SK-N-SH treated with all-trans-retinoic acid at 6 μM for 48 hours (cell line): ENCODE measurements at regions not wholly inside any gene's neighbourhood (a gene's known extent, or its start where the extent isn't known, plus 50 kb on each side); places are given as distances from the start of the nearest gene placed in this dataset.

Experiments
- ATAC-seq: fragments of 200-7000 bp; cut with Tn5 transposase; 3 replicates; pipeline ENCODE4 v1.9.1; 2020; ENCODE audit warnings: mild to moderate bottlenecking, moderate library complexity
- ARNTL ChIP-seq: fragments of 450-650 bp; formaldehyde crosslinking; IDR thresholded peaks from 2 replicates; pipeline ENCODE4 v1.5.0; 2020; ENCODE audit warnings: low read depth, mild to moderate bottlenecking, moderate library complexity, borderline replicate concordance
- BACH2 ChIP-seq: fragments of 250-450 bp; sonication (Bioruptor Pico); IDR thresholded peaks from 2 replicates; pipeline ENCODE4 v1.9.0; 2021; ENCODE audit warnings: mild to moderate bottlenecking, borderline replicate concordance
- CSDC2 ChIP-seq: fragments of 250-450 bp; sonication (Bioruptor Pico); IDR thresholded peaks from 2 replicates; pipeline ENCODE4 v1.5.0; 2020; ENCODE audit warnings: mild to moderate bottlenecking, moderate library complexity
- CSRNP3 ChIP-seq: fragments of 250-450 bp; sonication (Bioruptor Pico); IDR thresholded peaks from 2 replicates; pipeline ENCODE4 v1.5.1; 2021; ENCODE audit warnings: mild to moderate bottlenecking, moderate library complexity
- ESRRG ChIP-seq: fragments of 250-450 bp; sonication (Bioruptor Pico); IDR thresholded peaks from 2 replicates; pipeline ENCODE4 v1.6.1; 2021; ENCODE audit warnings: mild to moderate bottlenecking
- GLIS3 ChIP-seq: fragments of 250-450 bp; sonication (Bioruptor Pico); IDR thresholded peaks from 2 replicates; pipeline ENCODE4 v1.5.0; 2020; ENCODE audit warnings: mild to moderate bottlenecking, moderate library complexity
- PATZ1 ChIP-seq: fragments of 250-450 bp; sonication (Bioruptor Pico); IDR thresholded peaks from 2 replicates; pipeline ENCODE4 v1.8.0; 2020; ENCODE audit warnings: mild to moderate bottlenecking, moderate library complexity, borderline replicate concordance
- POU6F1 ChIP-seq: fragments of 250-450 bp; sonication (Bioruptor Pico); IDR thresholded peaks from 2 replicates; pipeline ENCODE4 v1.8.0; 2021; ENCODE audit warnings: low read depth, mild to moderate bottlenecking, moderate library complexity, borderline replicate concordance
- PPARA ChIP-seq: fragments of 250-450 bp; sonication (Bioruptor Pico); IDR thresholded peaks from 2 replicates; pipeline ENCODE4 v1.5.0; 2020; ENCODE audit warnings: mild to moderate bottlenecking, borderline replicate concordance
- RARB ChIP-seq: fragments of 250-450 bp; sonication (Bioruptor Pico); IDR thresholded peaks from 2 replicates; pipeline ENCODE4 v1.8.0; 2021; ENCODE audit warnings: mild to moderate bottlenecking, moderate library complexity
- SNAI2 ChIP-seq: fragments of 250-450 bp; sonication (Bioruptor Pico); IDR thresholded peaks from 2 replicates; pipeline ENCODE4 v1.5.0; 2020; ENCODE audit warnings: mild to moderate bottlenecking, moderate library complexity
- TCF4 ChIP-seq: fragments of 250-450 bp; sonication (Bioruptor Pico); IDR thresholded peaks from 2 replicates; pipeline ENCODE4 v1.8.0; 2021; ENCODE audit warnings: mild to moderate bottlenecking, moderate library complexity, borderline replicate concordance
- TOX ChIP-seq: fragments of 250-450 bp; sonication (Bioruptor Pico); IDR thresholded peaks from 2 replicates; pipeline ENCODE4 v1.8.0; 2021; ENCODE audit warnings: mild to moderate bottlenecking, moderate library complexity, borderline replicate concordance
- TSHZ2 ChIP-seq: fragments of 250-450 bp; sonication (Bioruptor Pico); IDR thresholded peaks from 2 replicates; pipeline ENCODE4 v1.5.0; 2020; ENCODE audit warnings: mild to moderate bottlenecking, moderate library complexity
- ZFP3 ChIP-seq: fragments of 250-450 bp; sonication (Bioruptor Pico); IDR thresholded peaks from 2 replicates; pipeline ENCODE4 v1.5.0; 2020; ENCODE audit warnings: mild to moderate bottlenecking, moderate library complexity
- ZFP30 ChIP-seq: fragments of 450-650 bp; formaldehyde crosslinking; IDR thresholded peaks from 2 replicates; pipeline ENCODE4 v1.5.0; 2022; ENCODE audit warnings: mild to moderate bottlenecking, moderate library complexity
- ZNF565 ChIP-seq: fragments of 450-650 bp; formaldehyde crosslinking; conservative IDR thresholded peaks from 2 replicates; pipeline ENCODE4 v1.5.0; 2020; ENCODE audit warnings: low read depth, mild to moderate bottlenecking, moderate library complexity
- ZNF70 ChIP-seq: fragments of 450-650 bp; formaldehyde crosslinking; IDR thresholded peaks from 2 replicates; pipeline ENCODE4 v1.5.0; 2020; ENCODE audit warnings: mild to moderate bottlenecking, moderate library complexity
- ZNF8 ChIP-seq: fragments of 450-650 bp; formaldehyde crosslinking; IDR thresholded peaks from 2 replicates; pipeline ENCODE4 v1.5.0; 2020; ENCODE audit warnings: mild to moderate bottlenecking, moderate library complexity

- no peak for TF ChIP-seq RARB
- TF ChIP-seq ZFP3, result no peak
- TF ChIP-seq CSDC2 (CRISPR knock-in tag), result no peak
- no peak for TF ChIP-seq ZNF565 (CRISPR knock-in tag)
- no peak for TF ChIP-seq PATZ1 (CRISPR knock-in tag)
- no peak for TF ChIP-seq TSHZ2 (CRISPR knock-in tag)
- no peak for TF ChIP-seq POU6F1 (CRISPR knock-in tag)
- no peak for ATAC-seq
These were observed 331.6 kb downstream of the INSC start for GRCh38 chr11:15446315-15446714.

GRCh38 chr11:15446929-15447328 is 332.2 kb downstream of the INSC start:
- no peak for TF ChIP-seq TCF4 (CRISPR knock-in tag)
- TF ChIP-seq TSHZ2 (CRISPR knock-in tag), result no peak
- TF ChIP-seq ARNTL (CRISPR knock-in tag), result no peak
- TF ChIP-seq CSDC2 (CRISPR knock-in tag), result no peak
- TF ChIP-seq ZFP3, result no peak
- no peak for TF ChIP-seq CSRNP3 (CRISPR knock-in tag)
- no peak for TF ChIP-seq TOX (CRISPR knock-in tag)
- no peak for TF ChIP-seq PATZ1 (CRISPR knock-in tag)
- TF ChIP-seq SNAI2, result no peak
- no peak for TF ChIP-seq ESRRG (CRISPR knock-in tag)
- no peak for TF ChIP-seq BACH2
- no peak for TF ChIP-seq ZNF8
- no peak for TF ChIP-seq PPARA (CRISPR knock-in tag)
- TF ChIP-seq ZFP30, result no peak
- no peak for TF ChIP-seq ZNF70 (CRISPR knock-in tag)
- no peak for TF ChIP-seq ZNF565 (CRISPR knock-in tag)
- no peak for TF ChIP-seq GLIS3 (CRISPR knock-in tag)
- no peak for ATAC-seq
